ENCODE measurements at regions not wholly inside any gene's neighbourhood (a gene's known extent, or its start where the extent isn't known, plus 50 kb on each side); places are given as distances from the start of the nearest gene placed in this dataset.

GRCh38 chr12:126667339-126667738, 1599.6 kb upstream of the TMEM132C start:
- no peak for DNase-seq

- no peak for DNase-seq
These were observed 1598.4 kb upstream of the TMEM132C start for GRCh38 chr12:126668538-126668937.

- DNase-seq: no peak
These were observed 1598.0 kb upstream of the TMEM132C start for GRCh38 chr12:126668961-126669360.

GRCh38 chr12:126676434-126676833, 1590.5 kb upstream of the TMEM132C start:
- DNase-seq: no peak

- no peak for DNase-seq
These were observed 1585.3 kb upstream of the TMEM132C start for GRCh38 chr12:126681676-126682075.

GRCh38 chr12:126684703-126685102, 1582.3 kb upstream of the TMEM132C start:
- DNase-seq: no peak

- DNase-seq: no peak
These were observed 1581.3 kb upstream of the TMEM132C start for GRCh38 chr12:126685636-126686035.

- DNase-seq: no peak
These were observed 1578.4 kb upstream of the TMEM132C start for GRCh38 chr12:126688556-126688955.

GRCh38 chr12:126700096-126700495, 1566.9 kb upstream of the TMEM132C start:
- no peak for DNase-seq

GRCh38 chr12:126704609-126705008, 1562.4 kb upstream of the TMEM132C start:
- no peak for DNase-seq

- DNase-seq: no peak
These were observed 1560.7 kb upstream of the TMEM132C start for GRCh38 chr12:126706300-126706699.

- DNase-seq: no peak
These were observed 1558.5 kb upstream of the TMEM132C start for GRCh38 chr12:126708492-126708896.

GRCh38 chr12:126718365-126718764, 1548.6 kb upstream of the TMEM132C start:
- DNase-seq: no peak

- no peak for DNase-seq
These were observed 1546.9 kb upstream of the TMEM132C start for GRCh38 chr12:126719912-126720705.

- DNase-seq: no peak
These were observed 1540.3 kb upstream of the TMEM132C start for GRCh38 chr12:126726481-126727217.

GRCh38 chr12:126727218-126728075, 1539.5 kb upstream of the TMEM132C start:
- DNase-seq: no peak

GRCh38 chr12:126734296-126734695, 1532.7 kb upstream of the TMEM132C start:
- DNase-seq: no peak

GRCh38 chr12:126734710-126735109, 1532.3 kb upstream of the TMEM132C start:
- DNase-seq: no peak

- no peak for DNase-seq
These were observed 1525.3 kb upstream of the TMEM132C start for GRCh38 chr12:126741536-126742240.

GRCh38 chr12:126742241-126742641, 1524.7 kb upstream of the TMEM132C start:
- DNase-seq: no peak

- DNase-seq: peak in 1 of 2 donors; percentile 9
These were observed 1519.3 kb upstream of the TMEM132C start for GRCh38 chr12:126747530-126748149.

- DNase-seq: no peak
These were observed 1514.9 kb upstream of the TMEM132C start for GRCh38 chr12:126752021-126752420.
